BE2C (cell line): ENCODE measurements at regions not wholly inside any gene's neighbourhood (a gene's known extent, or its start where the extent isn't known, plus 50 kb on each side); places are given as distances from the start of the nearest gene placed in this dataset.

ENCODE experiments used
- DNase-seq: peaks from one replicate; pipeline ENCODE4 v3.0.0-alpha.2; 2020
- H3K27me3 ChIP-seq: fragments of 250-450 bp; sonication (Bioruptor Pico); 2 replicates; pipeline ENCODE4 v1.5.1; 2020; ENCODE audit warnings: mild to moderate bottlenecking
- H3K36me3 ChIP-seq: fragments of 250-450 bp; sonication (Bioruptor Pico); 2 replicates; pipeline ENCODE4 v1.5.1; 2020; ENCODE audit warnings: mild to moderate bottlenecking
- H3K4me1 ChIP-seq: fragments of 250-450 bp; sonication (Bioruptor Pico); 2 replicates; pipeline ENCODE4 v1.5.1; 2020
- H3K4me3 ChIP-seq: 2 replicates; pipeline ENCODE4 v1.5.1; 2011; ENCODE audit warnings: low read depth, low read length
- H3K9me3 ChIP-seq: fragments of 250-450 bp; sonication (Bioruptor Pico); 2 replicates; pipeline ENCODE4 v1.5.1; 2020
- TF ChIP-seq, protein P1 (sequence below): IDR thresholded peaks from 2 replicates; pipeline ENCODE4 v1.5.1; 2012; ENCODE audit warnings: mild to moderate bottlenecking, low read depth, low read length

DNA sequence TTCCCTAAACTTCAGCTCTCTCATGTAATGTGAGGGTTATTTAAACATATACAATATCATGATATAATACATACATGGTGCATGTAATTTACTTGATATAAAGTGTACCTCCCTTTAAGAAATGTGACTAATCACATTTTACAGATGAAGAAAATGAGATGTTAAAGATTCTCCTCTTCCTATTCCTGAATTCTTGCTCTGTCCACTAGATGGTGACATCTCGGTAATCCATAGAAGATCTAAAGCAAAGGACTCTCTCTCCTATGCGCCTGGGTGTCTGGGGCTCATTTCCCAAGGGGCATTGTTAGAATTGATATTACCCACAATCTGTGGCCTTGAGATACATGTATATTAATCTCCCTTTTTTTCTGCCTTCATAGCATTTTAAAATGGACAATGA lies 804.9 kb downstream of the RAB28 start:
- Histone ChIP-seq H3K27me3 (no peaks in the 10 kb centered on the region), H3K9me3 (no peaks in the 10 kb centered on the region; the same call in 1 of the 2 replicates), H3K4me1 (no peaks in the 10 kb centered on the region), H3K36me3 (no peaks in the 10 kb centered on the region), H3K4me3 (no peak overlapping the region)
- TF ChIP-seq, protein P1, sequence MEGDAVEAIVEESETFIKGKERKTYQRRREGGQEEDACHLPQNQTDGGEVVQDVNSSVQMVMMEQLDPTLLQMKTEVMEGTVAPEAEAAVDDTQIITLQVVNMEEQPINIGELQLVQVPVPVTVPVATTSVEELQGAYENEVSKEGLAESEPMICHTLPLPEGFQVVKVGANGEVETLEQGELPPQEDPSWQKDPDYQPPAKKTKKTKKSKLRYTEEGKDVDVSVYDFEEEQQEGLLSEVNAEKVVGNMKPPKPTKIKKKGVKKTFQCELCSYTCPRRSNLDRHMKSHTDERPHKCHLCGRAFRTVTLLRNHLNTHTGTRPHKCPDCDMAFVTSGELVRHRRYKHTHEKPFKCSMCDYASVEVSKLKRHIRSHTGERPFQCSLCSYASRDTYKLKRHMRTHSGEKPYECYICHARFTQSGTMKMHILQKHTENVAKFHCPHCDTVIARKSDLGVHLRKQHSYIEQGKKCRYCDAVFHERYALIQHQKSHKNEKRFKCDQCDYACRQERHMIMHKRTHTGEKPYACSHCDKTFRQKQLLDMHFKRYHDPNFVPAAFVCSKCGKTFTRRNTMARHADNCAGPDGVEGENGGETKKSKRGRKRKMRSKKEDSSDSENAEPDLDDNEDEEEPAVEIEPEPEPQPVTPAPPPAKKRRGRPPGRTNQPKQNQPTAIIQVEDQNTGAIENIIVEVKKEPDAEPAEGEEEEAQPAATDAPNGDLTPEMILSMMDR, result no peak
- no peak for DNase-seq

DNA sequence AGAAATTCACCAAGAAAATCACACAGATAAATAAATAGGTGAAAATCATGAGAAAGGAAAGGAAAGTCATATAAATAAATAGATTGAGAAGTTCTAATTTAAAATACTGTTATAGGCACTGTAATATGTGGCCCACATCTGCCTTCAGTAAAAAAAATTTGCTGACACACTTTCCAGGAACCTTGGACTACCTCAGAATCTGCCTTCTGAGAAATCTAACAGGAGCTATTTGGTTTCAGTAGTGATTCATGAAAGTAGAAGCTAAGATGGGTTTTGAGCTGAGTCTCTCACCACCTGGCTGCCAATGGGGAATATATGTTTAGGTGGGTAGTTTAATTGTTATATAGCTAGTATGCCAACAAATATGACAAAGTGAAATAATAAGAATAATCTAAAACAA lies 810.0 kb downstream of the RAB28 start:
- no peak overlapping the region for H3K4me3 ChIP-seq
- no peak for DNase-seq
- H3K36me3 ChIP-seq, result no peaks in the 10 kb centered on the region
- H3K9me3 ChIP-seq, result no peaks in the 10 kb centered on the region
- TF ChIP-seq, protein P1, result no peak
- no peaks in the 10 kb centered on the region for H3K27me3 ChIP-seq
- H3K4me1 ChIP-seq, result no peaks in the 10 kb centered on the region

DNA sequence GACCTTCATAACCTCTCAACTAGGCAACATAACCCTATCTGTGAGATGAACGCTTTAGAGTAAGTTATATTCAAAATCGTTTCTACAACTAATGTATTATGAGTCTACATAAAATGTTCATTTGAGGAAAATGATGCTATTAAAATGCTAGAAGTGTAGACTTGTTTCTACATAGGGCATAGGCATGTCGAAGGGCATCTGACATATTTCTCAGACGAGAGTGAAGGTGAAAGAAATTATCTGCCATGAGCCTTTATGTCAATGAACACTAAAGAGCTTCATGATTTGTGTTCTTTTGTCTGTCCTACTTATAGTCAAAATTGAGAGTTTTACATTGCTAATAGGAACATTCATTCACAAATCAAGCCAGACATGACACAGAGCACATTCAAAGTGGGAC lies 811.8 kb downstream of the RAB28 start:
- H3K4me3 ChIP-seq, result no peak overlapping the region
- no peaks in the 10 kb centered on the region for H3K27me3 ChIP-seq
- TF ChIP-seq, protein P1, result no peak
- H3K4me1 ChIP-seq, result no peaks in the 10 kb centered on the region
- no peak for DNase-seq
- H3K36me3 ChIP-seq, result no peaks in the 10 kb centered on the region
- no peaks in the 10 kb centered on the region for H3K9me3 ChIP-seq

DNA sequence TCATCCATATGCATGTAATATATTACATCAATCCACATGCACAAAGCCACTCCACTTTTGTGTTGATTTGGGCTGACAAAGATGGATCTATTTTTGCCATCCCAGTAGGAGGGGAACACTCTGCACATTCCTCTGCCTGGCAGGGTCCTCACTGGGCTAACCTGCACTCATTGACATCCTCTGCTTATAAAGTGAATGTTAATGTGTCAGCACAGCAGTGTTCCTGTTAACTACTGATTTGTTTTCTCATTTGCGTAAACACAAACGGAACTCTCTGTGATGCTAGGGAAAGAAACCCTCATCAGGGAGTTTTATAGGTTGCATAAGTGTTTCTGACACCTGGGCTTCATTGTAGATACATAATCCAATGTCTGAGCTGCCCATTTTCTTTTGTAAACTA lies 826.0 kb downstream of the RAB28 start:
- Histone ChIP-seq H3K9me3 (no peaks in the 10 kb centered on the region; the same call in 1 of the 2 replicates), H3K36me3 (no peaks in the 10 kb centered on the region), H3K4me1 (no peaks in the 10 kb centered on the region), H3K27me3 (no peaks in the 10 kb centered on the region), H3K4me3 (no peak overlapping the region)
- DNase-seq, result no peak
- TF ChIP-seq, protein P1, result no peak

DNA sequence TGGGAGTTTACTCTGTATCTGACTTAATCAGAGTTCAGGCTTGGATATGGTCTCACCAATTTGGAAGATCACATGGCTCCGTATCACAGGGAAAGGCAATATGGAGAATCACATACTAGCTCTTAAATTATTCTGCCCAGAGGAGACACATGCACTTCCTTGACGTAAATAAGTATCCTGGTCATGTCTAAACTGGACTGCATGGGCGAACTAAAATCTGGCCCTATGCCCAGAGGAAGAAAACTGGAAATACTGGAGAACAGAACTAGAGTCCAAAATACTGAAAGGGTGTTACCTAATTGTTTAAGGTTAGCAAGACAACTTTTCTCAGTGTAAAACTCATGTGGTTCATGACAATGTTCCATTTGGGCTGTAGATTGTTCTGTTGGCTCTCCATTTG lies 832.3 kb downstream of the RAB28 start:
- no peaks in the 10 kb centered on the region for H3K36me3 ChIP-seq
- TF ChIP-seq, protein P1, result no peak

DNA sequence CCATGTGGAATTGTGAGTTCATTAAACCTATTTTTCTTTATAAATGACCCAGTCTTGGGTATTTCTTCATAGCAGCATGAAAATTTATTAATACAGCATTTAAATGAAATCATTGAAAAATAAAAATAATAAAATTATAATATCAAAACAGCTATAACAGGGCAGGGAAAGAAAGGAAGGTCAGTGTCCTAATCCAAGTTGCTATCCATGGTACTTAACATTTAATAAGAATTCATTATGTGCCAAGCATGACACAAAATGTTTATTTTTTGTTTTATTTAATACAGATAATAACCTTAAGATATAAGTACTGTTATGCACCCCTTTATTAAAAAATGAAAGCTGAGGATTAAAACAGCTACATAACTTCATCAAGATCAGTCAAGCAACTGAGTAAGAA lies 838.4 kb downstream of the RAB28 start:
- TF ChIP-seq, protein P1, result no peak
- DNase-seq, result no peak

More for the DNA sequence above, 832.3 kb downstream of the RAB28 start:
- DNase-seq, result no peak
- H3K4me1 ChIP-seq, result no peaks in the 10 kb centered on the region
- no peaks in the 10 kb centered on the region for H3K27me3 ChIP-seq
- H3K9me3 ChIP-seq, result no peaks in the 10 kb centered on the region
- H3K4me3 ChIP-seq, result no peak overlapping the region

More for the DNA sequence above, 838.4 kb downstream of the RAB28 start:
- Histone ChIP-seq H3K4me3 (no peak overlapping the region), H3K9me3 (no peaks in the 10 kb centered on the region), H3K4me1 (no peaks in the 10 kb centered on the region), H3K36me3 (no peaks in the 10 kb centered on the region), H3K27me3 (no peaks in the 10 kb centered on the region)
